AG09319 (cell line): ENCODE measurements at regions not wholly inside any gene's neighbourhood (a gene's known extent, or its start where the extent isn't known, plus 50 kb on each side); places are given as distances from the start of the nearest gene placed in this dataset.

ENCODE experiments used
- DNase-seq: peaks from one replicate; pipeline ENCODE4 v3.0.0-alpha.2; 2010; ENCODE audit warnings: low read depth; ENCODE audit errors: extremely low read depth
- TF ChIP-seq, protein P1 (sequence below): IDR thresholded peaks from 2 replicates; pipeline ENCODE4 v1.5.1; 2011; ENCODE audit warnings: low read depth, mild to moderate bottlenecking, inconsistent platforms, low read length, moderate library complexity

DNA sequence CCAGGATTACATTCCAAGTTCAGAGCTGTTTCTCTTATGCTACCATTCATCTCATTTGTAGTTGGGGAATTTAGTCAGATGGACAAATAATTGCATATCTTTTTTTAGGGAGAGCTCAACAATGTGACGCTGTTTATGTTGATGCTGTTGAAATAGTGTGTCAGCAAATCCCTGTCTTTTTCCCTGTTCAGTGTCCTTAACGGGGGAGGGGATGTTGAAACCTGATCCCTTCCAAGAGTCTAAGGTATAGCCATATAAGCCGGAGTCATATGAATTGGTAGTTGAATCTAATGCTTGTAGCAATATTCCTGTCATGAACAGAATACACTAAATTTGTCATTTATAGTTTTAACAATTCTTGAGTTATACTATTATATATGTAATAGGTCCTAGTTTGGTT lies 293.5 kb upstream of the FAT1 start:
- TF ChIP-seq, protein P1, sequence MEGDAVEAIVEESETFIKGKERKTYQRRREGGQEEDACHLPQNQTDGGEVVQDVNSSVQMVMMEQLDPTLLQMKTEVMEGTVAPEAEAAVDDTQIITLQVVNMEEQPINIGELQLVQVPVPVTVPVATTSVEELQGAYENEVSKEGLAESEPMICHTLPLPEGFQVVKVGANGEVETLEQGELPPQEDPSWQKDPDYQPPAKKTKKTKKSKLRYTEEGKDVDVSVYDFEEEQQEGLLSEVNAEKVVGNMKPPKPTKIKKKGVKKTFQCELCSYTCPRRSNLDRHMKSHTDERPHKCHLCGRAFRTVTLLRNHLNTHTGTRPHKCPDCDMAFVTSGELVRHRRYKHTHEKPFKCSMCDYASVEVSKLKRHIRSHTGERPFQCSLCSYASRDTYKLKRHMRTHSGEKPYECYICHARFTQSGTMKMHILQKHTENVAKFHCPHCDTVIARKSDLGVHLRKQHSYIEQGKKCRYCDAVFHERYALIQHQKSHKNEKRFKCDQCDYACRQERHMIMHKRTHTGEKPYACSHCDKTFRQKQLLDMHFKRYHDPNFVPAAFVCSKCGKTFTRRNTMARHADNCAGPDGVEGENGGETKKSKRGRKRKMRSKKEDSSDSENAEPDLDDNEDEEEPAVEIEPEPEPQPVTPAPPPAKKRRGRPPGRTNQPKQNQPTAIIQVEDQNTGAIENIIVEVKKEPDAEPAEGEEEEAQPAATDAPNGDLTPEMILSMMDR: no peak
- DNase-seq: no peak

GRCh38 chr4:187019896-187020295 lies 296.2 kb upstream of the FAT1 start:
- DNase-seq: no peak
- TF ChIP-seq, protein P1: no peak

GRCh38 chr4:187020676-187021075 lies 297.0 kb upstream of the FAT1 start:
- no peak for DNase-seq
- TF ChIP-seq, protein P1: no peak

DNA sequence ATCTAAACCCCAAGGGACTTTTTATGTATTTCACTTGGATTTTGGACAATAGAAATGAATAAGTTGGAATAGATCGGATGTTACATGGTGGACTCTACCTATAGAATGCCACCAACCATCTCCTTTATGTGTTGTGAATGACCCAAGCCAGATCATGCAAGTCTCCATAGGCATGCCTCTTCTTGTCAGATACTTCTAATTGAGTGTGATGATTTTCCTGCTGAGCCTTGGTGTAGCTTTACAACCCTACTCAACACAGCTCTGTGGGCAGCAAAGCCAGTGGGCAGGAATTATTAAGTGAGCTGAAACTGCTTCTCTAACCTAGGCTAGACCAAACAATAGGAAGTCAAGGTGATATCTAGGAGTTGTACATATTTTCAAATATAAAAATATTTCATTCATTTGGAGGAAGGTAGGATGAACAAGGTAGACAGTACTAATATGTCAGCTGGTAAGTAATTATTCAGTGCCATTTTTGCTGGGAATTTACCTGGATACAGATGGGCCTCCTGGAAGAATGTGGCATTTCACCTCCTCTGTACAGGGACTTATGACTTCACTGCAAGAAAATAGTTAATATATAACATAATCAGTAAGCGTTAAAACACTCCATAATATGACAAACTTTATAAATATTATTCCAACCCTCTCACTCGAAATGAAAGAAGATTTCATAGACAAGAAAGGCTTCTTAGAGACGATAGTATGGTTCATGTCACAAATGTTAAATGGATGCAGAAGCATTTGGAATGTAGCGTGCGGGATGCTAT lies 298.0 kb upstream of the FAT1 start:
- TF ChIP-seq, protein P1: no peak
- DNase-seq: no peak

- DNase-seq: no peak
- TF ChIP-seq, protein P1: no peak
Measured at GRCh38 chr4:187027272-187027671, 303.6 kb upstream of the FAT1 start.

DNA sequence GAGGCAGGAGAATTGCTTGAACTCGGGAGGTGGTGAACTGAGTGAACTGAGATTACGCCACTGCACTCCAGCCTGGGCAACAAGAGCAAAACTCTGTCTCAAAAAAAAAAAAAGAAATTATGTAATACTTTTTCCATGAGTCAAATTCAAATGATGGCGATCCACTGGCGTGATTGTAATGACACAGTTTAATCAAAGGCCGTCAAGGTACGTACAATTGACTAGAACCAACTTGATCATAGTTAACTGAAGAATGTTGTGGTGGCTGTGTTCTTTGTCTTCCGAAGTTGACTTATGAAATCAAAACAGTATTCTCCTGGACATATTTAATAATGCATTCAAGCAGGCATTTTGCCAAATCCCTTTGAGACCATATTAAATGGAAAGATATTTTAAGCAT lies 318.6 kb upstream of the FAT1 start:
- DNase-seq: no peak

GRCh38 chr4:187046471-187046870 lies 322.8 kb upstream of the FAT1 start:
- TF ChIP-seq, protein P1: no peak
- DNase-seq: no peak

More for the DNA sequence above, 318.6 kb upstream of the FAT1 start:
- TF ChIP-seq, protein P1: no peak
